Astrocyte (in vitro differentiated cells and primary cell): ENCODE measurements at regions not wholly inside any gene's neighbourhood (a gene's known extent, or its start where the extent isn't known, plus 50 kb on each side); places are given as distances from the start of the nearest gene placed in this dataset.

Experiments
- DNase-seq: peaks from one replicate; pipeline ENCODE4 v3.0.0-alpha.2; 2010; ENCODE audit warnings: low read depth
- FAIRE-seq: peaks from 2 replicates; lab custom pipeline; 2011; peaks lifted over from hg19 to GRCh38; lab: Jason Lieb, UNC
- H2AFZ ChIP-seq: 2 replicates; pipeline ENCODE4 v1.6.0; 2012; ENCODE audit warnings: low read depth, low read length, inconsistent platforms
- H3K27ac ChIP-seq: 2 replicates; pipeline ENCODE4 v1.5.1; 2011; ENCODE audit warnings: low read depth, low read length, inconsistent platforms
- H3K27me3 ChIP-seq: 2 replicates; pipeline ENCODE4 v1.6.0; 2011; ENCODE audit warnings: low read length, inconsistent platforms; ENCODE audit not compliant: insufficient read depth
- H3K36me3 ChIP-seq: 2 replicates; pipeline ENCODE4 v1.5.1; 2011; ENCODE audit warnings: low read length, inconsistent platforms; ENCODE audit not compliant: insufficient read depth
- H3K4me1 ChIP-seq: 2 replicates; pipeline ENCODE4 v1.5.1; 2011; ENCODE audit warnings: low read length, inconsistent platforms; ENCODE audit not compliant: insufficient read depth
- H3K4me2 ChIP-seq: 2 replicates; pipeline ENCODE4 v1.6.0; 2012; ENCODE audit warnings: low read length, inconsistent platforms
- H3K4me3 ChIP-seq: 2 replicates; pipeline ENCODE4 v1.5.1; 2011; ENCODE audit warnings: low read depth, mild to moderate bottlenecking, low read length, inconsistent platforms; ENCODE audit not compliant: insufficient read depth
- H3K79me2 ChIP-seq: 2 replicates; pipeline ENCODE4 v1.6.0; 2012; ENCODE audit warnings: mild to moderate bottlenecking, low read length, inconsistent platforms; ENCODE audit not compliant: insufficient read depth
- H3K9ac ChIP-seq: 2 replicates; pipeline ENCODE4 v1.6.0; 2012; ENCODE audit warnings: mild to moderate bottlenecking, low read length, inconsistent platforms
- H3K9me3 ChIP-seq: 2 replicates; pipeline ENCODE4 v1.5.1; 2012; ENCODE audit warnings: low read depth, mild to moderate bottlenecking, low read length, inconsistent platforms; ENCODE audit not compliant: insufficient read depth
- H4K20me1 ChIP-seq: 2 replicates; pipeline ENCODE4 v1.6.0; 2012; ENCODE audit warnings: low read length, inconsistent platforms; ENCODE audit not compliant: insufficient read depth
- H3K27ac Mint-ChIP-seq: one replicate; pipeline ENCODE4 v1.8.0; 2021; ENCODE audit warnings: mild to moderate bottlenecking, mixed read lengths; ENCODE audit not compliant: unreplicated experiment
- H3K27me3 Mint-ChIP-seq: one replicate; pipeline ENCODE4 v1.8.0; 2021; ENCODE audit warnings: low read depth, mixed read lengths; ENCODE audit not compliant: unreplicated experiment
- H3K36me3 Mint-ChIP-seq: one replicate; pipeline ENCODE4 v1.8.0; 2021; ENCODE audit warnings: low read depth, mixed read lengths; ENCODE audit not compliant: unreplicated experiment
- H3K4me1 Mint-ChIP-seq: one replicate; pipeline ENCODE4 v1.8.0; 2021; ENCODE audit warnings: low read depth, mixed read lengths; ENCODE audit not compliant: unreplicated experiment
- H3K4me3 Mint-ChIP-seq: one replicate; pipeline ENCODE4 v1.8.0; 2021; ENCODE audit warnings: mild to moderate bottlenecking, moderate library complexity, mixed read lengths; ENCODE audit not compliant: unreplicated experiment
- H3K9me3 Mint-ChIP-seq: one replicate; pipeline ENCODE4 v1.8.0; 2021; ENCODE audit warnings: mild to moderate bottlenecking, mixed read lengths; ENCODE audit not compliant: unreplicated experiment
- EZH2 ChIP-seq: IDR thresholded peaks from 2 replicates; pipeline ENCODE4 v1.6.1; 2012; ENCODE audit warnings: mild to moderate bottlenecking, low read length, inconsistent platforms; ENCODE audit not compliant: insufficient read depth
- TF ChIP-seq, protein P1 (sequence below): IDR thresholded peaks from 2 replicates; pipeline ENCODE4 v1.5.1; 2011; ENCODE audit warnings: low read depth, mild to moderate bottlenecking, inconsistent platforms, low read length, moderate library complexity; ENCODE audit not compliant: insufficient read depth

DNA sequence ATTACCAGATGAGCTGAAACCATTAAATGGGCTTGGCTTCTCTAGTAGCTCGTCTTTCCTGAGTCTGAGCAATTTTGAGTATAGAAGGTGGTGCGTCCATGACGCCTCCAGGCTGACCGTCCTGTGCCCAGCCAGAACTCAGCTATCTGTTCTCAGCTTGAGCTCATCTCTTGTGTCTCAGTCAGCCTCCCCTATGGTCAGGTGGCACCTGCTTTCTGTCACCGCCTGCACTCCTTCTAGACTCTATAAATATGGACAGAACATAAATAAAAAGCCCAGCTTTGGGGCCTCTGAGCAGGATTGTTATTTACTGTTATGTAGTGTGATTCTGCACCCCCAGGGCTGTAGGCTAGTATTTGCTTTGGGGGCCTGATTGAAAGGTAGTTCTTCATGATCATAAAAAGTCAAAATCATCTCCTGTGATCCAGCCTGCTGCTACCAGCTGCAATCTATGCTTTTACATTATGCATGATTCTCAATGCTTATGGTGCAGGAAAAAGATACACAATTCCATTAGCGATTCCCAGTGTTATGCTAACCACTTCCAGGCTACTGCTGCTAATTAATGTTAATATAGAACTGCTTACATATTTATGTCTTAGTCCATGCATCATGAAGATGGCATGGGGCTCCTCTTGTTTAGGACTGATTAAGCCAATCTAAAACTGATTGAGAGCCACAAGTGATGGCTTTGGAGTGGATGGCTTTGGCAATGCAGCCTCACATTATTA, 72.5 kb upstream of the TMTC4 start:
- H3K36me3 ChIP-seq: no peaks in the 10 kb centered on the region
- H3K9ac ChIP-seq: no peak overlapping the region
- no peaks in the 10 kb centered on the region for H3K79me2 ChIP-seq
- Mint-ChIP-seq H3K9me3 (no peaks in the 10 kb centered on the region), H3K4me1 (no peaks in the 10 kb centered on the region), H3K27ac (no peak overlapping the region), H3K27me3 (peaks cover 6% of the 10 kb centered on the region), H3K36me3 (no peaks in the 10 kb centered on the region), H3K4me3 (no peak overlapping the region)
- H3K9me3 ChIP-seq: no peaks in the 10 kb centered on the region
- H3K4me2 ChIP-seq: no peak overlapping the region
- TF ChIP-seq EZH2: no peak
- TF ChIP-seq, protein P1, sequence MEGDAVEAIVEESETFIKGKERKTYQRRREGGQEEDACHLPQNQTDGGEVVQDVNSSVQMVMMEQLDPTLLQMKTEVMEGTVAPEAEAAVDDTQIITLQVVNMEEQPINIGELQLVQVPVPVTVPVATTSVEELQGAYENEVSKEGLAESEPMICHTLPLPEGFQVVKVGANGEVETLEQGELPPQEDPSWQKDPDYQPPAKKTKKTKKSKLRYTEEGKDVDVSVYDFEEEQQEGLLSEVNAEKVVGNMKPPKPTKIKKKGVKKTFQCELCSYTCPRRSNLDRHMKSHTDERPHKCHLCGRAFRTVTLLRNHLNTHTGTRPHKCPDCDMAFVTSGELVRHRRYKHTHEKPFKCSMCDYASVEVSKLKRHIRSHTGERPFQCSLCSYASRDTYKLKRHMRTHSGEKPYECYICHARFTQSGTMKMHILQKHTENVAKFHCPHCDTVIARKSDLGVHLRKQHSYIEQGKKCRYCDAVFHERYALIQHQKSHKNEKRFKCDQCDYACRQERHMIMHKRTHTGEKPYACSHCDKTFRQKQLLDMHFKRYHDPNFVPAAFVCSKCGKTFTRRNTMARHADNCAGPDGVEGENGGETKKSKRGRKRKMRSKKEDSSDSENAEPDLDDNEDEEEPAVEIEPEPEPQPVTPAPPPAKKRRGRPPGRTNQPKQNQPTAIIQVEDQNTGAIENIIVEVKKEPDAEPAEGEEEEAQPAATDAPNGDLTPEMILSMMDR: no peak
- H3K27me3 ChIP-seq: no peaks in the 10 kb centered on the region
- H3K27ac ChIP-seq: no peak overlapping the region
- H4K20me1 ChIP-seq: no peaks in the 10 kb centered on the region
- H3K4me1 ChIP-seq: no peaks in the 10 kb centered on the region
- DNase-seq: no peak
- FAIRE-seq: no peak
- no peak overlapping the region for H3K4me3 ChIP-seq
- no peak overlapping the region for H2AFZ ChIP-seq

DNA sequence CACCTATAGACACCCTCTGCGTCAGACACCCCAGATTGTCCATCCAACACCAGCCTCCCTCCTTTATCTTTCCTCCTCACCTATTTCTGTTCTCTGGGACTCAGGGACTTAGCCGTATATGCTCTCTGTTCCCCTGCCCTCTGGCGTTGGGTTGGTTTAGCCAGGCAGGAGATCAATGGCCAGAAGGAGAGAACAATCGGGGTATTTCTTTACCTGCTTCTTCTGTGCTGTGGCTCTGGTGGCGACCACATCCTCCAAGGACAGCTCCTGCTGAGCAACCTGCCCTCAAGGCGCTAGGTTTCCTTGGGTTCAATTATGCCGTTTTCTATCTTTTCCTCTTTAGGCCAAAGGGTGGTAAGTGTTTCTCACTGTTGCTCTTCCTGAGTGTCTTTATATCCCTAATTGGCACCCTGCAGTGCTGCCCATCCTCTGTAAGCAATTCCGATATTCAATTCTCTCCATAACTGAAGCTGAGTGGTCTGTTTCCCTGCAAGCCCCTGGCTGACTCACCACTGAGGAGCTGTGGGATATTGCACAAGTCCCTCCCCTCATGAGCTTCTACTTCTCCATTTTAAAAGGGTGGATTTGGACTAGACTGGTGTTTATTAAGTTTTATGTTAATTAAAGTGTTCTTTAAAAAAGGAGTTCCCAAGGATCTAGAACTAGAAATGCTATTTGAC, 63.7 kb upstream of the TMTC4 start:
- Mint-ChIP-seq H3K27ac (no peak overlapping the region), H3K4me3 (no peak overlapping the region), H3K4me1 (no peaks in the 10 kb centered on the region), H3K27me3 (no peaks in the 10 kb centered on the region), H3K9me3 (peaks cover 4% of the 10 kb centered on the region), H3K36me3 (no peaks in the 10 kb centered on the region)
- Histone ChIP-seq H3K4me2 (no peak overlapping the region), H3K79me2 (no peaks in the 10 kb centered on the region), H3K27me3 (no peaks in the 10 kb centered on the region), H3K27ac (no peak overlapping the region), H3K9ac (no peak overlapping the region), H3K4me1 (no peaks in the 10 kb centered on the region), H3K4me3 (no peak overlapping the region), H2AFZ (no peak overlapping the region), H4K20me1 (no peaks in the 10 kb centered on the region), H3K9me3 (no peaks in the 10 kb centered on the region), H3K36me3 (no peaks in the 10 kb centered on the region)
- no peak for TF ChIP-seq EZH2
- TF ChIP-seq, protein P1: no peak
- no peak for FAIRE-seq
- no peak for DNase-seq

GRCh38 chr13:100735494-100735893, 60.9 kb upstream of the TMTC4 start:
- Mint-ChIP-seq H3K27me3 (no peaks in the 10 kb centered on the region), H3K9me3 (peaks cover 6% of the 10 kb centered on the region), H3K4me1 (no peaks in the 10 kb centered on the region), H3K27ac (no peak overlapping the region), H3K4me3 (no peak overlapping the region), H3K36me3 (no peaks in the 10 kb centered on the region)
- Histone ChIP-seq H3K4me3 (no peak overlapping the region), H2AFZ (no peak overlapping the region), H3K27ac (no peak overlapping the region), H3K36me3 (no peaks in the 10 kb centered on the region), H3K79me2 (no peaks in the 10 kb centered on the region), H3K9me3 (no peaks in the 10 kb centered on the region), H4K20me1 (no peaks in the 10 kb centered on the region), H3K4me2 (no peak overlapping the region), H3K9ac (no peak overlapping the region), H3K4me1 (no peaks in the 10 kb centered on the region), H3K27me3 (no peaks in the 10 kb centered on the region)
- TF ChIP-seq, protein P1: no peak
- TF ChIP-seq EZH2: no peak
- FAIRE-seq (no peak), DNase-seq (no peak)
